T-helper 2 cell (primary cell): ENCODE measurements at regions not wholly inside any gene's neighbourhood (a gene's known extent, or its start where the extent isn't known, plus 50 kb on each side); places are given as distances from the start of the nearest gene placed in this dataset.

Experiments used
- DNase-seq, 5 experiments: peaks; one replicate each; pipeline versions ENCODE4 v3.0.0 to v3.0.0-alpha.2; 2012 to 2022

- no peak for DNase-seq
Observed at GRCh38 chr3:135755330-135756105, 210.0 kb upstream of the PPP2R3A start.

GRCh38 chr3:135756106-135756668 is 209.3 kb upstream of the PPP2R3A start:
- no peak for DNase-seq

- DNase-seq: no peak
Observed at GRCh38 chr3:135757421-135757820, 208.1 kb upstream of the PPP2R3A start.

- no peak for DNase-seq
Observed at GRCh38 chr3:135758961-135759360, 206.6 kb upstream of the PPP2R3A start.

- no peak for DNase-seq
Observed at GRCh38 chr3:135759651-135760050, 205.9 kb upstream of the PPP2R3A start.

GRCh38 chr3:135760581-135760980 is 204.9 kb upstream of the PPP2R3A start:
- DNase-seq: no peak

GRCh38 chr3:135762188-135762856 is 203.2 kb upstream of the PPP2R3A start:
- no peak for DNase-seq

- DNase-seq: no peak
Observed at GRCh38 chr3:135766115-135766514, 199.4 kb upstream of the PPP2R3A start.

GRCh38 chr3:135771760-135772159 is 193.8 kb upstream of the PPP2R3A start:
- DNase-seq: no peak

GRCh38 chr3:135779024-135779423 is 186.5 kb upstream of the PPP2R3A start:
- no peak for DNase-seq

- no peak for DNase-seq
Observed at GRCh38 chr3:135779590-135780235, 185.8 kb upstream of the PPP2R3A start.

- no peak for DNase-seq
Observed at GRCh38 chr3:135781026-135781815, 184.3 kb upstream of the PPP2R3A start.

- no peak for DNase-seq
Observed at GRCh38 chr3:135784557-135784956, 181.0 kb upstream of the PPP2R3A start.

GRCh38 chr3:135788146-135788545 is 177.4 kb upstream of the PPP2R3A start:
- DNase-seq: no peak

GRCh38 chr3:135788978-135789377 is 176.6 kb upstream of the PPP2R3A start:
- no peak for DNase-seq

- no peak for DNase-seq
Observed at GRCh38 chr3:135792174-135792573, 173.4 kb upstream of the PPP2R3A start.

GRCh38 chr3:135792858-135793475 is 172.6 kb upstream of the PPP2R3A start:
- no peak for DNase-seq

GRCh38 chr3:135800071-135800549 is 165.4 kb upstream of the PPP2R3A start:
- DNase-seq: no peak

GRCh38 chr3:135801018-135801417 is 164.5 kb upstream of the PPP2R3A start:
- DNase-seq: no peak

GRCh38 chr3:135802171-135802570 is 163.4 kb upstream of the PPP2R3A start:
- no peak for DNase-seq

- DNase-seq: no peak
Observed at GRCh38 chr3:135803028-135803692, 162.4 kb upstream of the PPP2R3A start.
